D721Med (cell line): ENCODE measurements at regions not wholly inside any gene's neighbourhood (a gene's known extent, or its start where the extent isn't known, plus 50 kb on each side); places are given as distances from the start of the nearest gene placed in this dataset.

Source experiments
- DNase-seq: peaks from one replicate; pipeline ENCODE4 v3.0.0; 2011; ENCODE audit warnings: low spot score; ENCODE audit not compliant: insufficient read length
- FAIRE-seq: peaks from 2 replicates; lab custom pipeline; 2011; peaks lifted over from hg19 to GRCh38; lab: Jason Lieb, UNC
- CTCF ChIP-seq: IDR thresholded peaks from 2 replicates; pipeline ENCODE4 v1.5.1; 2012; ENCODE audit warnings: mild to moderate bottlenecking, control low read depth; ENCODE audit not compliant: insufficient read depth; ENCODE audit errors: missing control alignments

DNA sequence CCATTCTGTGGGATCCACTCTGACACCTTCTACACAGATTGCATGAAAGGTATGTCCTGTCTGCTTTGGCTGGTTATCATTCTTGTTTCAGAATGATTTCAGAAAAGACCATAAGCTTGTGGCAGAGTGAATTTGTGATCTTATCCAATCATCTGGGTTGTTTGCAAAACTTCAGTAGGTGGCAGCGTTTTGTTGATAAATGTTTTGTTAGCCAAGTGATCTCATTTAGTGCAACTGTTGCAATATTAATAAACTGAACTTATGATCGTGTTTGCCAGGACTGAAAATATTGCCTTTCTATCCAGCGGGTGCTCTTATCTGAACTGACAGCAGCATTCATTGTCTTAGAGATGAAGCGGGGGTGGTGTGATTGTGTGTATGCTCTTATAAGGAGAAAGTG lies 613.2 kb upstream of the NOX3 start:
- no peak for DNase-seq
- no peak for FAIRE-seq
- TF ChIP-seq CTCF, result peak; percentile 44

- FAIRE-seq, result no peak
- no peak for TF ChIP-seq CTCF
- DNase-seq, result no peak
Measured at GRCh38 chr6:156065849-156066248, 610.2 kb upstream of the NOX3 start.

DNA sequence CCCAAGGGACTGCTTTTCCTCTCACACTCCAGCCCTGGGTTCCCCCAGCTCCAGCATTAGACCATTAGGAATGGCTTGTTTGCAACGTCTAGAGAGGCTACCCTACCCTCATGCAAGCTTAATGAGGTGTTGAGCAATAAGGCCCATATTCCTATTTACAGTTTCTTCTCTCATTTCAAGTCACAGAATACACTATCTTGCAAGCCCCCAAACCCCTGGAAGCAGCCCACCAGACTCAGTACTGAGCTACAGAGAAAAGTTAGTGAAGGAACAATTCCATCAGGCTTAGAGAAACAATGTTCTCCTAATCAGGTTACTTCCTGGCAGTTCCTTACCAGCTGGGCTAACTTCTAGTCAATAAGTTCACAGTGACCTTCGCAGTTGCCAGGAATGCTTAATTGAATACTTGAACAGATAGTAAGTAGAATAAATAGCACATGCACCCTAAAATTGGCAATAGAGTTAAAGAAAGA lies 606.5 kb upstream of the NOX3 start:
- no peak for TF ChIP-seq CTCF
- DNase-seq, result no peak
- no peak for FAIRE-seq

- FAIRE-seq, result no peak
- no peak for DNase-seq
- no peak for TF ChIP-seq CTCF
Measured at GRCh38 chr6:156061465-156061864, 605.8 kb upstream of the NOX3 start.

GRCh38 chr6:156060013-156060412 lies 604.4 kb upstream of the NOX3 start:
- FAIRE-seq (no peak), DNase-seq (no peak)
- TF ChIP-seq CTCF, result no peak

DNA sequence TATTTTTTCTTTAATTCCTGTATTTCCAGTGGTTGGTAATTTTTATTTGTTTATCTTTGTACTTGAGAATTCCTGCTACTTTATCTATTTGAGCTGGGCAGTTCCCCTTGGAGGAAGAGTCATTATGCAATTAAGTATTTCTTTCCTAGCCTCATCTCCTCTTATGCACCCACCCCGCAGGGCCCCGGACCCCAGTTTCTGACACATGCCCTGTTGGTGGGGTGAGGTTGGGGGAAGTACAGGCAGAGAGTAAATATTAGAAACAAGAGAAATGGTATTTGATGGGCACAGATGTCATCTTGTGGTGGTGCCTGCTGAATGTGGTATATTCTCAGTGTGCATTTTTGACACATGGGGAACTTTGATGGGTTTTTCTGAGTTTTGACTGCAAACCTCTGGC lies 602.7 kb upstream of the NOX3 start:
- FAIRE-seq, result no peak
- TF ChIP-seq CTCF, result no peak
- DNase-seq, result no peak

DNA sequence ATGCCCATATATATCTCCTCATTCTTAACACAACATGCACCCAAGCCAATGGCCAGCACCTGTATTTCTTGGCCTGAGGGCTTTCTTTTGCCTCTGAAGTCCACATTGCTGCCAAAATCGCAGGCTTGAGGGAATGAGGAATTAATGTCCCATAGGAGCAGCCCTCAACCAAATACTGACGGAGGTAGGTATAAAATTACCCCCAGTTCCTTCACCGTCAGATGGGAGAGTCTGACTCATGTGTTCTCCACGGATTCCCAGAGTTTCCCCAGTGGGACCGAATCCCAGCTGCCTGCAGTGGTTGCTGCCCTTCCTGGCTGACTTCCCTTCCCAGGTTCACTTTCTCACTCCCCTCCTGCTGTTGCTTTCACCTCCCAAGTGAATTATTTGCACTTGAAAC lies 602.2 kb upstream of the NOX3 start:
- TF ChIP-seq CTCF, result no peak
- DNase-seq (no peak), FAIRE-seq (no peak)
